ENCODE measurements at regions not wholly inside any gene's neighbourhood (a gene's known extent, or its start where the extent isn't known, plus 50 kb on each side); places are given as distances from the start of the nearest gene placed in this dataset.

DNA sequence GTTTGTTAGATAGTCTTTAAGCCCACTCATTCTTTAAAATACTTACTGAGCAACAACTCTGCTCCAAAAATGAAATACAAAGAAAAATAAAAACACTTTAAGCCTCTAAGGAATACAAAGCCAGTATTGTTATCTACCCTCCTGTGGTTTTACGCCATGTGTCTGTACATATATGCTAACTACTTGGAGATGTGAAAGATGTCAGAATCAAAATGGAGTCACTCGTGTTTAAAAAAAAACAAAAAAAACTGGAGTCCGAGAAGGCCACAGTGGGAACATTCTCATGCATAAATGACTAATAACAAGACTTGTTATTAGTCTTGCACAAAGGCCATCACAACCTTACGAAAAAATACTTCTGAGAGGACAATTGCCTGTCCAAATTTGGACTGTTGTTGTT lies 393.1 kb downstream of the TBC1D4 start:
- TF ChIP-seq RFX5 (IDR thresholded peaks at IDR 0.05; ENCODE audit: low read depth, low read length) = no peak
- TF ChIP-seq FOXM1 (IDR thresholded peaks at IDR 0.05; ENCODE audit: low read depth) = no peak
- no peak for TF ChIP-seq FOXM1 (CRISPR knock-in tag; IDR thresholded peaks at IDR 0.05; ENCODE audit: low read depth)
- no peak for TF ChIP-seq YY1 (IDR thresholded peaks at IDR 0.05; ENCODE audit: borderline replicate concordance in 1 of 3, control insufficient read depth in 1 of 3, extremely low read depth in 1 of 3, insufficient read depth in 3 of 3, insufficient read length in 1 of 3, insufficient replicate concordance in 2 of 3, low read depth in 1 of 3, low read length in 2 of 3)
- no peak for TF ChIP-seq POLR2A (conservative IDR thresholded peaks at IDR 0.05)
- no peak for TF ChIP-seq CTCF (IDR thresholded peaks at IDR 0.05 in 2 of 3, conservative IDR thresholded peaks at IDR 0.05 in 1 of 3; ENCODE audit: insufficient read depth in 2 of 3, low read depth in 1 of 3, low read length in 3 of 3)
- no peak for TF ChIP-seq SMARCC2 (IDR thresholded peaks at IDR 0.05; ENCODE audit: low read depth)
- no peak for TF ChIP-seq EZH2 (IDR thresholded peaks at IDR 0.05; ENCODE audit: borderline replicate concordance, low read depth, low read length)
- TF ChIP-seq EGR1 (conservative IDR thresholded peaks at IDR 0.05) = no peak

All from K562 (cell line).